HUES48 (cell line): ENCODE measurements at regions not wholly inside any gene's neighbourhood (a gene's known extent, or its start where the extent isn't known, plus 50 kb on each side); places are given as distances from the start of the nearest gene placed in this dataset.

Experiments used
- H3K27ac ChIP-seq: one replicate; pipeline ENCODE4 v1.7.0; 2013; ENCODE audit warnings: low read depth, low read length, inconsistent platforms
- H3K27me3 ChIP-seq: 2 replicates; pipeline ENCODE4 v1.6.1; 2013; ENCODE audit warnings: mild to moderate bottlenecking, low read length; ENCODE audit not compliant: control insufficient read depth, insufficient read depth
- H3K36me3 ChIP-seq: 2 replicates; pipeline ENCODE4 v1.6.1; 2013; ENCODE audit warnings: low read length; ENCODE audit not compliant: control insufficient read depth, insufficient read depth
- H3K4me1 ChIP-seq: 2 replicates; pipeline ENCODE4 v1.6.1; 2013; ENCODE audit warnings: mild to moderate bottlenecking, low read length; ENCODE audit not compliant: control insufficient read depth, insufficient read depth
- H3K4me3 ChIP-seq: 2 replicates; pipeline ENCODE4 v1.5.1; 2013; ENCODE audit warnings: mild to moderate bottlenecking, low read depth, low read length
- H3K9ac ChIP-seq: 2 replicates; pipeline ENCODE4 v1.6.1; 2013; ENCODE audit warnings: mild to moderate bottlenecking, low read depth, low read length, moderate library complexity
- H3K9me3 ChIP-seq: 2 replicates; pipeline ENCODE4 v1.6.1; 2013; ENCODE audit warnings: low read length; ENCODE audit not compliant: control insufficient read depth, insufficient read depth

DNA sequence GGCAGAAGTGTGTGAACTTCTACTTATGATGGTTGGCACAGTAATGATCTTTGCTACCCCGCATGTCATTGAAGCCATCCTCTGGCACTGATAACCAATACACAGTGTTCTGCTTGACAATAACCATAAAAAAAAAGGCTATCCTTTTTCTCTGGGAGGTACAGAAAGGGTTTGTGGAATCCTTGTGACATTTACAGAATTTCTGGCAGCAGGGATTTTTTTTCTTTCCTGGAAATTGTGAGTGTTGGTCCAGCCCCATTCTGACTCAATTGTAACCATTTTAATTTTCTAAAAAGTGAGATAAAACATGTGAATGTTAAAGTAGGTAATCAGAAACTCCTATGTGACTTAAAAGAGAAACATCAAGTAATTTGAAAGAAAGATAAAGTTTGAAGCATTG lies 943.8 kb downstream of the TMTC2 start:
- Histone ChIP-seq H3K27ac (no peak overlapping the region), H3K9me3 (no peaks in the 10 kb centered on the region), H3K27me3 (no peaks in the 10 kb centered on the region), H3K4me3 (no peak overlapping the region), H3K36me3 (no peaks in the 10 kb centered on the region), H3K9ac (no peak overlapping the region), H3K4me1 (no peaks in the 10 kb centered on the region; the same call in 1 of the 2 replicates)

- no peaks in the 10 kb centered on the region; the same call in 1 of the 2 replicates for H3K4me1 ChIP-seq
- no peaks in the 10 kb centered on the region for H3K9me3 ChIP-seq
- H3K27ac ChIP-seq, result no peak overlapping the region
- H3K27me3 ChIP-seq, result no peaks in the 10 kb centered on the region
- no peak overlapping the region for H3K4me3 ChIP-seq
- H3K36me3 ChIP-seq, result no peaks in the 10 kb centered on the region
- H3K9ac ChIP-seq, result no peak overlapping the region
These were observed 943.2 kb downstream of the TMTC2 start for GRCh38 chr12:83629931-83630330.

GRCh38 chr12:83622205-83622604 lies 935.5 kb downstream of the TMTC2 start:
- H3K4me3 ChIP-seq, result no peak overlapping the region
- H3K9me3 ChIP-seq, result no peaks in the 10 kb centered on the region
- H3K4me1 ChIP-seq, result peaks cover 4% of the 10 kb centered on the region; the same call in 1 of the 2 replicates

GRCh38 chr12:83619973-83620372 lies 933.3 kb downstream of the TMTC2 start:
- peaks cover 11% of the 10 kb centered on the region for H3K9me3 ChIP-seq
- no peak overlapping the region for H3K4me3 ChIP-seq
- H3K9ac ChIP-seq, result no peak overlapping the region
- no peaks in the 10 kb centered on the region for H3K36me3 ChIP-seq
- peaks cover 5% of the 10 kb centered on the region; the same call in 1 of the 2 replicates for H3K4me1 ChIP-seq
- no peaks in the 10 kb centered on the region for H3K27me3 ChIP-seq
- no peak overlapping the region for H3K27ac ChIP-seq

More at GRCh38 chr12:83622205-83622604, 935.5 kb downstream of the TMTC2 start:
- H3K27ac ChIP-seq, result no peak overlapping the region
- H3K9ac ChIP-seq, result no peak overlapping the region
- H3K36me3 ChIP-seq, result no peaks in the 10 kb centered on the region
- no peaks in the 10 kb centered on the region for H3K27me3 ChIP-seq

GRCh38 chr12:83615152-83615551 lies 928.4 kb downstream of the TMTC2 start:
- Histone ChIP-seq H3K4me3 (no peak overlapping the region; the same call in 1 of the 2 replicates), H3K27me3 (no peaks in the 10 kb centered on the region), H3K27ac (no peak overlapping the region), H3K36me3 (no peaks in the 10 kb centered on the region), H3K9me3 (peaks cover 11% of the 10 kb centered on the region), H3K4me1 (peaks cover 5% of the 10 kb centered on the region; the same call in 1 of the 2 replicates), H3K9ac (no peak overlapping the region)

DNA sequence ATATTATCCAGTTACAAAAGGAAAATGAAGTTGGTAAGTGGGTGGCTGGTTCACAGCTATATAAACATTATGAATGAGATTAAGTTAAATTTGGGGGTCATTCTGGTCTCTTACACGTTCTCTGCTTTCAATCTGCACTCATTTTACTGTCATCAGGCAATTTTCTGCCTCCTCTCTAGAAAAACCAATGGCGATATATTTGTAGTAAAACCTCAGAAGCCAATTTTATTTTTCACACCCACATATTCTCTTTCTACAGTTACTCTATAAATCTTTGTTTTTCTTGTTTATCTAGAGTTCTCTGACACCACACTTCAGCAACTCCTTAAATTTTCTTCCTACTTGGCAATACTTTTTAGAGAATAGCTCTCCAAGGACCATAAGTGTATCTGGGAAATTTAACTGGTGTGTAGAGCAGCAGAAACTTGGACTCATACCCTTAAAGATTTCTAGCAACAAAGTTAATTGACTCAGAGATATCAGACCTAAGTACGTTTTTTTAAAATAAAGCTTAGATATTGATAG lies 926.9 kb downstream of the TMTC2 start:
- H3K4me1 ChIP-seq, result peaks cover 5% of the 10 kb centered on the region; the same call in 1 of the 2 replicates

DNA sequence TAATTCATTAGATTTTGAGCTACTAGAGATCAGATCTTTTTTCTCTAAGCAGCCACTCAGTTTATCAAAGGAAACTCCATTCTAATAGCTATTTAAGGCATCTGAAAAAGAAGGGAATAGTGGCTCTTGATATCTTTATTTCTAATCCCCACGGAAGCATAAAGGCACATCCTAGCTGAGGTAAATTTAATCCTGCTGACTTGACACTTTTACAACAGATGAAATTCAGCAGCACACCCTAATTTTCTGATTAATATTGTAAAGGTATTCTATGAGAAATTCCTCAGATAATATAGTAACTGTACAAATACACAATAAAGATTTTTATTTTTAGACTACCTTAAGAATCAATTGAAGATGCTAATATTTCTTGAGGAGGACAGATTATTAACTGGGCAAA lies 916.4 kb downstream of the TMTC2 start:
- no peak overlapping the region for H3K4me3 ChIP-seq
- no peaks in the 10 kb centered on the region for H3K36me3 ChIP-seq
- no peaks in the 10 kb centered on the region for H3K27me3 ChIP-seq
- H3K4me1 ChIP-seq, result no peaks in the 10 kb centered on the region
- no peak overlapping the region for H3K27ac ChIP-seq
- H3K9me3 ChIP-seq, result peaks cover 8% of the 10 kb centered on the region
- no peak overlapping the region for H3K9ac ChIP-seq

More for the DNA sequence above, 926.9 kb downstream of the TMTC2 start:
- no peaks in the 10 kb centered on the region for H3K27me3 ChIP-seq
- no peak overlapping the region for H3K9ac ChIP-seq
- H3K4me3 ChIP-seq, result no peak overlapping the region
- H3K36me3 ChIP-seq, result no peaks in the 10 kb centered on the region
- H3K9me3 ChIP-seq, result peaks cover 11% of the 10 kb centered on the region
- H3K27ac ChIP-seq, result no peak overlapping the region

DNA sequence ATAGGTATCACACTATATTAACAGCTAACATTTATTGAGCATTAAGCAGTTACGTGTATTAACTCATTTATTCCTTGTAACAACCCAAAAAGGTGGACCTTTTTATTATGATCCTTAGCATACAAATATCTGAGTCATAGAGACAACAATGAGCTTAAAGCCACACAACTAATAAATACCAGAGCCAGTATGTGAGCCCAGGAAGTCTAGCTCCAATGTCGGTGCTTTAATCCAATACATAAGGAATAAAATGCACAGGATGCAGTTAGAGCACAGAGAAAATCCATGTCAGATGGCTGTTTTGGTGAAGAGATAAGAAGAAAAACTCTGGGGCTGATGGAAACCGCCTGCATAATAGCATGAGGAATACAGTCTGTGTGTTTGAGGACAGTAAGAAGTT lies 888.6 kb downstream of the TMTC2 start:
- H3K4me3 ChIP-seq, result no peak overlapping the region
- no peaks in the 10 kb centered on the region for H3K9me3 ChIP-seq
- H3K27ac ChIP-seq, result no peak overlapping the region
- no peaks in the 10 kb centered on the region for H3K27me3 ChIP-seq
- H3K36me3 ChIP-seq, result no peaks in the 10 kb centered on the region
- no peak overlapping the region for H3K9ac ChIP-seq
- H3K4me1 ChIP-seq, result no peaks in the 10 kb centered on the region

DNA sequence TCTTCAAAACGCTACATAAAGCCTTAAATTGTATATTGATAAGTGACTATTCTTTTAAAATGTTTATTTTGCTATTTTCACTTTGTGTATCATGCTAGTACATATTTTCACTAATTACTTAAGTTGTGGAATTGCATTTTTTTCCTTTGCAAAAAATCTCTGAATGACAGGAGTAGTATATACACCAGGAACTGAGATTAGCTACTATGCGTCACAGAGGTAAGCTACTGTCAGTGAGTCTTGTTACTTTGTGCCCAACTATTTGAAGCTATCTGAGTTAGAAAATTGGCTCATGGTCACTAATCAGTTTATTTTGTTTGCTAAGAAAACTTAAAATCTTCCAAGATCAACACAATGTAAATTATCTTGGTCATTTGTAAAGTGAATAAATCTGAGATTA lies 887.4 kb downstream of the TMTC2 start:
- Histone ChIP-seq H3K4me1 (no peaks in the 10 kb centered on the region), H3K4me3 (no peak overlapping the region), H3K9ac (no peak overlapping the region), H3K27me3 (no peaks in the 10 kb centered on the region), H3K9me3 (no peaks in the 10 kb centered on the region), H3K27ac (no peak overlapping the region), H3K36me3 (no peaks in the 10 kb centered on the region)

DNA sequence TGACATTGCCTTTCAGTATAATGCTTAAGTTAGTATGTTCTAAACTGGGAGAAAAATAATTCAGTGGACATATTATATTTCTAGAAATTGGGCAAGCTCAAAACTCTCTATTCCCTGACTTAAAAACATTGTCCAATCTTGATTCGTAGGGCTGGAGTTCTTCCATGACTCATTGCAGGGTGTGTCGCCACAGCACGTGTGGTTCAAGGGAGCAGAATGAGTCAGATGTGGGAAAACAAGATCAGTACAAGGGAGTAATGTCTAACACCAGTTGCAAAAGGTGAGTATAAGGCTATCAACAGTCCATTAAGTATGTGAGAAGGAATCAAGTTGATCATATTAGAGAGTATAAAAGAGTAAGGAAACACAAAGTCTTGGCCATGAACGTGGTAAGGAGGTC lies 887.0 kb downstream of the TMTC2 start:
- H3K36me3 ChIP-seq, result no peaks in the 10 kb centered on the region
- no peaks in the 10 kb centered on the region for H3K27me3 ChIP-seq
- no peaks in the 10 kb centered on the region for H3K4me1 ChIP-seq
- H3K9ac ChIP-seq, result no peak overlapping the region
- H3K9me3 ChIP-seq, result no peaks in the 10 kb centered on the region
- H3K27ac ChIP-seq, result no peak overlapping the region
- H3K4me3 ChIP-seq, result no peak overlapping the region

DNA sequence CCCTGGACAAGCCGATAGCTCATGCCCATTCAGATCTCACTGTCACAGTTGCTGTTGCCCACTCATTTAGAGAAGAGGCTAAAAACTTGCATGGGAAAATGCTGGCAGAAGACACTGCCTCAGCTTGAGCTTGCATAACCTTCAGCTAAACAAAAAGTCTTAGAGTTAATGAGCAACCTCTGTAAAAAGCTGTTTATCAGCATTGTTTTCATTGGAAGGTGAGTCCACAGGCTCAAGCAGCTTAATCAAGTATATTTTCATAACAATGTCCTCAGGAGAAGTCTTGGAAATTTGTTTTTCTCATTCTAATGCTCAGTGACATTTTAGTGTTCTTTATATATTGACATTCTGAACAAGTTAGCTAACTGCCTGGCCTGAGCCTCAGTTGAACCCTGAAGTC lies 872.9 kb downstream of the TMTC2 start:
- no peak overlapping the region for H3K9ac ChIP-seq
- peaks cover 16% of the 10 kb centered on the region for H3K4me1 ChIP-seq
- H3K9me3 ChIP-seq, result peaks cover 10% of the 10 kb centered on the region
- peak overlapping the region; percentile 63 for H3K27ac ChIP-seq
- no peaks in the 10 kb centered on the region for H3K27me3 ChIP-seq
- no peaks in the 10 kb centered on the region for H3K36me3 ChIP-seq
- H3K4me3 ChIP-seq, result 0 out of 2 replicates have a peak overlapping the region, but pooled peaks have one; percentile 7
